ENCODE measurements at regions not wholly inside any gene's neighbourhood (a gene's known extent, or its start where the extent isn't known, plus 50 kb on each side); places are given as distances from the start of the nearest gene placed in this dataset.
"Not testable (repeated sequence)": the region's sequence is repeated elsewhere in the genome, so short reads cannot be mapped to it uniquely, and the experiment has no call there.

DNA sequence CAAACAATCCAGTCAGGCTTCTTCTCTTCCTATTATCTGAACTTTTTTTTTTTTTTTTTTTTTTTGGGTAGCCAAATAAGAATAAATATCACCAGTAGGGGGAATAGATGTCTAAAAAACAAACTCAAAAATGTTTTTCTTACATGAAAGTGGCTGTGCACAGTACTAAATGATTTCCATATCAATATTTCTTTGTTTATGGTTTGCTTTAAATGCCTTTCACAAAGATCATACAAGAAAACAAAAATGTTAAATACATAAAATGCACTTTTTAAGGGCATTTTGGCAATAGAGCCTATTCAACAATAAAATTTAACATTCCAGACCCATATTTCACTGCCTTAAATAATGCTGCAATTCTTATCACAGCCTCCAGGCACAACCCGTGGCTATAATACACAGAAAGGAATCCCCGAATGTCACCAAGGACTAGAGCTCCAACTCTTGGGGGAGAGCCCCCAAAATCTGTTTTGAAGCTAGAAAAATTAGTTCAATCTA is 91.1 kb upstream of the TBCA start:
- no peak for DNase-seq

DNA sequence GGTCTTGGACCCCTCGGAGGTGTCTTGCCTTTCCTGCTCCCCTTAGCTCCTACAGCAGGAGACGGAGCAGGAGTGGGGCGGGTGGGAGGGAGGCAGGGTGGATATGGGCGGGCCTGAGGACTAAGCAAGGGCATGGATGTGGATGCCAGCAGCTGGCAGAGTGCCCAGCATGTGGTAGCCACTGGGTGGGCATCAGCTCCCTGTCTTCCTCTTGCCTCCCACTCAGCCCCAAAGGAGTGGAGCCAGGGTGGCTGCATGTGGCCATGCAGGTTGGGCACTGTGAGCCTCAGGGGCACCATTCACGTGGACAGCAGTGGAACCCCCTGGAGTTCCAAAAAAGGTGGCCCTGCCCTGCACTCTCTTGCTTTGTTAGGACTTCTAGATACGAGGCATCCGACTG is 90.1 kb upstream of the TBCA start:
- DNase-seq = no peak

DNA sequence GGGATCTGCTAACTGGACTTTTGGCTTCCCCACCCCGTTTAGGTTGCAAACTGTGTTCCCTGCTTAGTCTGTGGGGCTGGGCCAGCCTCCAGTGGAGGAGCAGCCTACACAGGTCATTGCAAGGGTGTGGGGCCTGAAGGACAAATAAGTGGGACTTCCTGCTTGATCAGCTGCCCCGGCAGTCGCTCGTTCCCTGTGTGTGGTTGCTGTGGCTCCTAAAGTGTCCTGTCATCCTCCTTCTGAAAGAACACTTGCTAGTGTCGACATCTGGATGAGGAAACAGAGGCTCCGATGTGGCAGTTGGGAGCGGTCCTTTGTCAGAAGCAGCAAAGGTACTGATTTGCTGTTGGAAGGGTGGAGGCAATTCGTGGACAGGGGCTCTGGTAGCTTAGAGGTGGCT is 88.9 kb upstream of the TBCA start:
- DNase-seq = peak; percentile 61

DNA sequence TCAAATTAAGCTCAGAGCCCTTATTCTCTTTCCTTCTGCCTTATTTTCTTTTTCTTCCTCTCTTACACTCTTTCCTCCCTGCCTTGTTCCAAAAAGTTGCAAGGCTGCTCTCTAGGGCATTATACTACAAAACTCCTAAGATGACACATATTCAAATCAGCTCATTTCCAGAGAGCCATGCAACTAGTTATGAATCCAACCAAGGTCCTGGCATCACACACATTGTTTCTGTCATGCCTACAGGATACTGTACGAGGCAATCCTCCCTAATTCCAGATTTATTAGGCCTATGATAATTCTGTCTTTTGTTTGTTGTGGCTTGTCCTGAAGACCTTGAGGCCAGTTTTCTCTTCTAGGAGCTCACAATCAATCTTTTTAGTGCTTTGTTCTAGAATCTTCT is 87.0 kb upstream of the TBCA start:
- no peak for DNase-seq

DNA sequence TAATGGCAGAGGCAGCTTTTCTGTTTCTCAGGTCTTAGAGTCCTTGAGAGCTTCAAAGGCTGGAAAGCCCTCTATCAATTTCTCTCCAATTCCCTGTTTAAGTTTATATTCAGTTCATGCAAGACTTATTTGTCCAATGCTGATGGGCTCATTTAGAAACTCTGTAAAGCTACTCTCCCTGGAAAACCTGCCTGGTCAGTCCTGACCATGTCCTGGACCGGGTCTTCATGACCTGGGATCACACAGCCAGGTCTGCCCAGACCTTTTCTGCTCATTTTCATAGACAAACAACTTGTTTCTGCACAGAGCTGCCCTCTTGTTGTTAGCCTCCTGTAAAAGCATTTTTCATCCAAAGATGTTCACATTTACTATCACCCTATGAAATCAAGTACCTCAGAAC is 85.4 kb upstream of the TBCA start:
- no peak for DNase-seq

DNA sequence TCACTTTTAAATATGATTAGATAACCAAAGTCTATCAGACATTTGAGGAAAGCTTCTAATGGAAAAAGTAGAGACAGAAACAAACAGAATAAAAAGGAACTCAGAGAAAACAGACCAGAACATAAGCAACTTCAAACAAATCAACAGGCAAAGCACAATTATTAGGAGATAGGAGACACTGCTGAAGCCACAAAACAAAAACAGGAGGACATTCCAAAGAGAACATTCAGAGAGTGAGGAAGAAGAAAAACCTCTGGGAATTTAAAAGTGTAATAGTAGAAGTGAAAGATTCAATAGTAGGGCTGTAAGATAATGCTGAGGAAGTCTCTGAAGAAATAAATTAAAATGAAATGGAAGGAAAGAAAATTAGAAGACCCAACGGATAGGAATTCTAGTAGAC is 83.2 kb upstream of the TBCA start:
- DNase-seq = no peak

DNA sequence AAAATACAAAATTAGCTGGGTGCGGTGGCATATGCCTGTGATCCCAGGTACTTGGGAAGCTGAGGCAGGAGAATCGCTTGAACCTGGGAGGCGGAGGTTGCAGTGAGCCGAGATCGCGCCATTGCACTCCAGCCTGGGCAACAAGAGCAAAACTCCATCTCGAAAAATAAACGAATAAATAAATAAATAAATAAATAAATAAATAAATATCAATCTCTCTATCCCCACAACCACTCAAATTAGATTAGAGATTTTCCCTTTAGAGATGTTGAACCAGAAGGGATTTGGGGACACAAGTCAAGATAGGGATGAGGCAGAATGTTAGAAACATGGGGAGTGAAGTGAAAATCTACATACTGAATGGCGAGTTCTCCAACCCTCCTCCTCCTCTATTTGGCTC is 82.5 kb upstream of the TBCA start:
- DNase-seq = not testable (repeated sequence)

DNA sequence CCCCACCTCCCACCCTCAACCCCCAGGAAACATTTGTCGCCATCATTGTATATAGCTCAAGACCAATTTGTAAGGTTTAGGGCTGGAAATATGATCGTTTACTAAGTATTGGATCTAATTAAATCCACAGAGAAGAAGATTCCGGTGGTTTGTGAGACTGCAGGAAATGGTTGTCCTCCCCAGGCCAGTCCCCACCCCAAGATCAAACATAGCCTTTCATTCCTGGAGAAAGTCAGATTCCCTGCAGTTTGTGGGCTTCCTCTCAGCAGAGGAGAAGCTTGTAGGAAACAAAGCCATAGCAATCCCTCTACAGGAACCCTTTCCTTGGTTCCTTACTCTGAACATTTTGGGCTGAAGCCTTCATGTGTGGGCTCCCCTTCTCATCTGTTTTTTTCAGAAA is 79.2 kb upstream of the TBCA start:
- DNase-seq = no peak

DNA sequence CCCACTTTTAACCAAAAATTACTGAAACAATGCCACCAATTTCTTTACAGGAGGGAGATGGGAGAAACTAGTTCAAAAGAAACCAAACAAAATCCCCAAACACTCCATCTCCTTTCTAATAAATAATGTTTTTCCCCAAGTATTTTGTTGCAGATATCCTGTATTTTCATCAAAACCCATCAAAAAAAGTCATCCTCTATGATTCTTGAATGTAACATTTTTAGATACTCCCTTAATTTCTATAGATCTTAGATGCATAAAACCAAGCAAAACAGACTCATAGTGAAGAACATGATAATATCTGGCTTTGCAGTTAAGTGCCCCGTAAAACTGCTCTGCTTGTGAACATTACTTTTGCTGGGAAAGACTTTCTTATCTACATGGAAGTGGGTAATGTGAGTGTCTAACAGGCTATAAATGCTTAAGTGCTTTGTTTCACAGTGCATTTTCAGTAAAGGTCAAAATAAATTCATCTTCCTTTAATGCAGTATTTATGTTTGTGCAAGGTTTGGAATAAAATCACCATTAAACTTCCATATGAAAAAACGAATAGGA is 77.3 kb upstream of the TBCA start:
- DNase-seq = no peak

DNA sequence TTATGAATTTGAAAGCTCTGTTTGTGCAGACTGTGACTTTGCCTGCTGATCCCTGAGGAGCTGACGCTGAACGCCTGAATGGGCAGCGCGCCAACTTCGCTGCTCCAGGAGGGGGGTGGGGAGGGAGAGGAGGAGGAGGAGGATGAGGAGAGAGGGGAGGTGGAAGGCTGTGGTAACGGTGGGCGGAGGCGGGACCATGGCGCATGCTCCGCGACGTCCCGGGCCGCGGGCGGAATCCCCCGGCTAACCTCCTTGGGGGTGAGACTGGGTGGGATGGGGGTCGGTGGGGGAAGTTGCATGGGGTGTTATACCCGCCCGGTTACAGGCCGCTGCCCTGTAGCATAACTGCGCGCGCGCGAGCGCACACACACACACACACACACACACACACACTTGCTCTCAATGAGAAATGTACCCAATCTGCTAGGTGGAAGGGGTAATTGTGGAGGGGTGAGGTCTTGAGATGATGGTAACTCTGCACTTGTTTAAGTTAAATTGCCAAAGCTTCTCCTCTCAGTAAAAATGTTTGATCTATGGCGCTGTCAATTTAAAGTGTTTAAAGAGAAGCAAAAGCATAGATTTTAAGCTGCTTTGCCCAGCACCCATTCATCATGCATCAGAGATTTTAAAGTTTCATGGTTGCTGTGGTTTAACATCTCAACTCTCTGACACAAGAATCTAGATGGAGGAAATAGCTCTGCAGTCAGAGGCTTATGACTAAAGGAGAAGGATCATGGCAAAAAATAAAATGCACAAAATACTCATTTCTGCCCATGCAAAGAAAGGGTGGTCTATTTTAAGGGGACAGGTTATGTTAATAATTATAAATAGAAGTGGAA is 76.6 kb upstream of the TBCA start:
- DNase-seq = peak; percentile 75

DNA sequence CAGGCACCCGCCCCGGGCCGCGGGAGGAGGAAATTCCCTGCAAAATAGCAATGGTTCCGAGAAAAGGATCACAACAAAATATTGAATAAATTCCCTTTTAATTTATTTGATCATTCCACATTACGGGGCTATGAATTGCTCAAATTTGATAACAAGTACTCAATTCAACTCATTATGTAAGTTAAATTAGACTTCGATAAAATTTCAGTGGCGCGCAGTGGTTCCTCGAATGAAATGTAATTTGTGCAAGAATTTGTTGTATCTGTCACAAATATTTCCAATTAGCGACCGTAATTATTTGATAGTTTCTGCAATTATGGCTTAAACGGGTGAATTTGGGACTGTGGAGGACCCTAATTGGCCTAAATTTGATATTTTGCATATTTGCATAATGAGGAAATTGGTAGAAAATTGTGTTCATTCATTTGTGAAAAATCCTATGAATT is 76.0 kb upstream of the TBCA start:
- DNase-seq = no peak

DNA sequence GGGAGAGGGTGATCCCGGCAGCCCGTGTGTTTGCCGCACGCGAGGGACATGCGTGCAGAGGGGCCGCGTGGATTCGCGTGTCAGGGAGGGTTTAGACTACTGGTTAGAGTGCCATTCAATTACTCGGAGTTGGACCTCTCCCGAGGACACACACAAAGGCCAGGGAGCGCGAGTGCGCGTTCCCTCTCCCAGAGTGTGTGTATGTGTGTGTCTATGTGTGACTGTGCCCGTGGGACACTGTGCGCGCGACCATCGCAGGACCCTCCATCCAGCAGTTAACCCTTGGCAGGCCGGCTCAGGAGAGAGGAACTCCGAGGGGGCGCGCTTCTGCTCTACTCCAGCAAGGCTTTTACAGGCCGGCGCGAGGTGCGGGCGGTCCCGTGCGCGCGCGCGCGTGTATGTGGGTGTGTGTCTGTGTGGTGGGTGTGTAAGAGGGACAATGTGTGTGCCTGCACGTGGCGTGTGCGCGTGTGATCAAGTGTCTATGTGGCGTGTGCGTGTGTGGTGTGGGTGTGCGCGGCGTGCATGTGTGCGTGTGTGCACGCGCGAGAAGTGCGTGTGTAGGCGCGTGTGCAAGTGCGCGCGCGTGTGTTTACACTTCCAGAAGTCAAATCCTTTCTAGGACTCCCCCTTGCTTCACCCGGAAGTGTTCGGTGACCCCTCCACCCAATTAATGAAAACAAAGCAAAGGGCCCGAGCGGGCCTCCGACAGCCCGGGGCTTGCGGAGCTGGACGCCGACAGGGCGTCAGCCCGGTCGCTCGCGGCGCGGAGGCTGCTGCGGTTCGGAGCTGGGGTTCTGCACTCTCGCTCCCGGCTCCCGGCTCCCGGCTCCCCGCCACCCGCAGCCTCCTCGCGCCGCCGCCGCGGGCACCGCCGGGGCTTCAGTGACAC is 75.3 kb upstream of the TBCA start:
- peak; percentile 55 for DNase-seq

DNA sequence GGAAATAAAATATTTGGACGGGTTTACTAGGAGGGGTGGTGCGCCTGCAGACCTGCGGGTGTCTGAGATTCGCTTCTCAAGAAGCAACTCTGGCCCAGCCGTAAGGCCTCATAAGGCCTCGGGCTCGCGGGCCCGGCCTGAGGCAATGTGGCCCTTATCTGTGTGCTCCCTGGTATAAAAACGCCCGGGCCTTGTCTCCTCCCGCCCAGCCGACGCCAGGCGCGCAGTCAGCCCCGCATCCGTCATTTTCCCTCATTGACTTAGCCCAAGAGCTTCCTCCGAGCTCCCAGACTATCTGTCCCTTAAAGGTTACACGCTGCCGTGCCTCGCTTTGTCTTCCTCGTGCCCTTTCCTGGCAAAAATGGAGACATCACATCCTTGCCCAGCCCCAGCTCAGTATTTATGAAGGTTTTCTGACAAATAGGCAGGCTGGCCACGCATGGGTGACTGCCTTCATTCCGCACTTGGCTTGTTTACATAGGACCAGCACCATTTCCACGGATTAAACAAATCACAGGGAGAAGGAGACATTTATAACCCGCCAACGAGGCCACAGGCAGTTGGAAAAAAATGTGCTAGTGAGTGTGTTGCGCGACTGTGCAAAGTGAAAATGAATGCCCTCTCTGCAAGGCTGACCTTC is 74.5 kb upstream of the TBCA start:
- DNase-seq = no peak

DNA sequence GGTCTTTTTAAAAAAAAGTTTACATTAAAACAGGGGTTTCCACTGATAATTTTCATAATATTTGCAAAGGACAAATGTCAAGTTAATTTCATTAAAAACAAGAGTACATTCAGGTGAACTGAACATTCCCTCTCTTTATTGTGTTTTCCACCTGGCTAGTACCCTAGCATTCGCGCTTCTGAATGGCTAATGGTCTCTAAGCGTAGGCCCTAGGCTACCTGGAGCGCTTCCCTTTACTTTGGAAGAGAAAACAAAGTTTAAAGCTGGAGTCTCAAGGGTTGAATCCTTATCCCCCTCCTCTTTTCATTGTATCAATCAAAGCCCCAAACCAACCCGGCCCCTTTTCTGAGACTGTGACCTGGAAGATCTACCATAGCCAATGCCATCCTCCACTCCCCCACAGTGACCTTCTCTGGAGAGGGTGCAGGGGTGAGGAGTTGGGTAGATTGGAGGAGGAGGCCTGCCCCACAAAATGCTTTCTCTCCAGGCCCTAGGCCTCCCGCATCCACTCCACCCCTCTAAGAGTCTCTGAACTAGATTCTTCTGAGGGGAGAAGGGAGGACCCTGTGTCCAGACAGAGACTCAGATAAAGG is 73.3 kb upstream of the TBCA start:
- no peak for DNase-seq

DNA sequence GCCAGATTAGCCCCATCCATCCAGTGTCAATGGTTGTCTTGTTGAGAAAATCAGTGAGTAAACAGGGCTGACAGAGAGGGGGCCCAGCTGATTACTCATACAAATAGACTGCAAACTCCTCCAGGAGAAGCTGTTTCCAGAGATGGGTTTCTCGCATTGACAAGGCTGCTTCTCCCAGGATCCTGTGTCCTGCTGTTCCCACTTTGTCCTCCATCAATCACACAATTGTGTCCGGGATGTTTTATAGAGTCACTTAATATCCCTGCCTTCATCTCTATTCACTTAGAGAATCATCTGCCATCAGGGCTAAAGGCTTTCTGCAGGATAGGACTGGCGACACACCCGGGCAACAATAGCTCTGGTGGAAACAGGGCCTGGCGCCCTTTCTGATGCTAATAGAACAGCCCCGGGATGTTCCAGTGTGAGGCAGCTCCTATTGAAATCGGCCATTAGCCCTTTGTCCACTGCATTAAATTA is 71.7 kb upstream of the TBCA start:
- no peak for DNase-seq

DNA sequence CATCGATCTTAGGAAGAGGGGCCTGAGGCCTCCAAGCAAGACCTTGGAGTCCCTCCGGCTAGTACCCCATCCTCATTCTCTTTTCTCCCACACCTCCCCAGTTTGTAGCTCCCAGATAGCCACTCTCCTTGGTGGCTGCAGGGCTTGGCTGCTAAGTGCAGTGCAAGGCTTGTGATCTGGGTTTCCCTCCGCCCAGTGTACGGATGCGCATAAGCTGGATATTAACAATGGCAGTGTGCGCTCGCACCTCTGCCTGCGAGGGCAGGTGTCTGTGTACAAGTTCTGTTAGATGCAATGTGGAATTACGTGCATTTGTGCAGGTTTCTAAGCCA is 71.0 kb upstream of the TBCA start:
- no peak for DNase-seq

DNA sequence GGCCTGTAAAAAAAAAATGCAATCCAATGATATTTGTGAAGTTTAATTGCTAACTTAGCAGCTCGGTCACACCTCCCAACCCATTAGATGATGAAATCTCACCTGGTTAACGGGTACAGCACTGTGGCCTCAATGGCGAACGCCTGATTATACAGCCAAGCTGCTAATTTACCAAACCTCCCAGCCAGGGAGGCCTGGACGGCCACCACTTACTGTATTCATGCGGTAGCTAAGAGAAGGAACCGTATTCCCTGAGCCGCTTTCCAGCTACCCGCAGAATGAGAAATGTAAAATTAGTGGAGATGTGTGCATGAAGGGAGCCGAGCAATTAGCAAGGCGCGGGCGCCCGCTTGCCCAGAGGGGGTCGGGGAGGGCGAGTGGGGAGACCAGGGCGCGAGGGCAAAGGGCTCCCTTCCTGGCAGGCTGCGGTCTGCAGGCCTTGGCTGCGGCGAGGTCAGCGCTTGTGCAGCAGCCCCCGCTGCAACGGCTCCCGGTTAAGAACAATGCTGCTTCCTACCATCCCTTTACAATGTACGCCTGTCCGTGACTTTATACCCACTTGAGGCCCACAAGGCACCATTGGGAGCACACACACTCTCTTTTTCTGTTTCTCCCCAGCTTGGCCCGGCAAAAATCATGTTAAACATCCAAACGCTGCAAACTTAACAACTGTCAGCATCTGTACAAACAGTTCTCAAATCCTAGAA is 70.4 kb upstream of the TBCA start:
- no peak for DNase-seq

DNA sequence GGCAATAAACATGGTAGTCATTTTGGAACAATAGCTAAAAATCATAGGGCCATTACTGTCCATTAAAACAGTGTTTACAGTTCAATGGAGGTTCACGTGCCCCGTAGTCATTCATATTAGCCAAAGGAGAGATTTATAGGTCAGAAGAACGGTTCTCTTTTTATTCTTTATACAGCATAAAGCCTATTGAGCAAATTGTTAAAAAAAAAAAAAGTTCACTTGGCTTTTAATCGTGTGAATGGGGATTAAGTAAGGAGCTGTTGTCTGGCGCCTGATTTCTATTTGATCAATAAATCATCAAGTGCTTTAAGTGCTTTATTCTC is 69.1 kb upstream of the TBCA start:
- no peak for DNase-seq

DNA sequence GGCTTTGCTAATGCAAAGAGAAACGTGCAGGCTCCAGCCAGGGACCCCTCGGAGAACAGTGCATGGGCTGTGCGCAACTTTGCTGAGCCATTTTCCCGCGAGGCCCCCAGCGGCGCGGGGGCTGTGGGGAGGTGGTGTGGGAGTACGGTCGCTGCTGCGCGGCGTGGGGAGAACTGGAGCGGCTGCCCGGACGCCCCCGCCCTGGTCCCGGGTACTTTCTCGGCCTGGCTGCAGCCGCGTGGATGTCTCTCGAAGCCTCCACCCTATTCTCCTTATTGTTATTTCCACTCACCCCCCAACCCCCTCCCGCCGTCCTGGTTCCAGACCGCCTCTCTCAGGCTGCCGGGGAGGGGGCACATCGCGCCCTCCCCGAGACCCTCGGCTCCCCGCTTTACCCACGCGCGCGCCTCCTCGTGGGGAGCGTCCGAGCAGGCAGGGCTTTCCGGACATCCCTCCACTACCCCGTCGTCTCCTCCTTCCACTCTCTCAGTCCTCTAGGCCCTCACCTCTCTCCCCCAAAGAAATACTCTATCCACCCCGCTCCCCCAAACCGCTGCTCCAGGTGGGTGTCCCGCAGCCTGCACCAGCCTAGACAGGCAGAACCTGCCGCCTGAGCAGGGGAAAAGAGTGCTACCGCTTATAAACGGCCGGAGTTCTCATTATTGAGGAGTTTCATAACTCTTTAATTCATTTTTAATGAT is 68.6 kb upstream of the TBCA start:
- no peak for DNase-seq

DNA sequence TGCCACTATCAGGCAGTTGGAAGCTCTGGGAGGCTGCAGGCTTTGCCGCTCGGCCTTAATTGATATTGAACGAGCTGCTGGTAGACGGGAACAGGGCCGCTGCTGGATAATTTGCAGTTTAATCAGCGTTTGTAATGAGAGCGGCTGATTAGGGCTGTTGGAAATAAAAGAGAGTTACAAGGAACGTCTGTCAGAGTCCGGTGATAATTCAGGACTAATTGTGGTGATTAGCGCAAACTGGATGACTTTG is 68.2 kb upstream of the TBCA start:
- no peak for DNase-seq

DNA sequence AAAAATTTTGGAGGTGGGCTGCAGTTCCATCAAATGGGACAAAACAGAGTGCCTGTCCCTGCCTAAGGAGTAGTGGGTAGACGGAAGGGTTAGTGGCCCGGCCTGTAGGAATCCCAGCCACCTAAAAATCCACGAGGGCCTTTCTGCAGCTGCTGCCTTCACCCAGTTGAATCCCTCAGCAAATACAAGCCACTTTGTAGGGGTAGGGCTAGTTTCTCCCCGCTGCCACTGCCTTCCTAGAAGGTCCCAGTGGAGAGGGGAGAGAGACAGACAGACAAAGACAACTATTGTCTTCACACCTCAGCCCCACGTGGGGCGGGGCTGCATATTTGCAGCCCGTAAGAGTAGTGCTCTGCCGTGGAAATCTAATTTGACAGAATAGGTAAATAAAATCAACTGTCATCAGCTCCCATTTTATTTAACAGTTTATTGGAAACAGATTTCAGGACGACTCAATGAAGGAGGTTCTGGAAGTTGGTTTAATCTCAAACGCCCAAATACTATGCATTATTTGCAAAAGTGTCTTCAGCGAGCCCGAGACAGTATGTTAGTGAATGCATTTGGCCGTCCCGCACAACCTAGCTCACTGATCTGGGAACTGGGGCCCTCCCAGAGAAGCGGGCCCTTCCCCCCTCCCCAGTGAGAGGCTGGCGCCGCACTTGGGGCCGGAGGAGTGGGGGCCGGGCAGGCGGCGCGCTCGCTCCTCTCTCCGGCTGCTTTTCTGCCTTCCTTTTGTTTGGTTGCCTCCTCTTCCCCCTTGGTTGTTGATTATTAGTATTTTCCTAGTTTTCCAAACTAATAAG is 67.6 kb upstream of the TBCA start:
- DNase-seq = no peak
